Transverse colon (tissue), 4 donors: ENCODE measurements at regions not wholly inside any gene's neighbourhood (a gene's known extent, or its start where the extent isn't known, plus 50 kb on each side); places are given as distances from the start of the nearest gene placed in this dataset.
"Not testable (repeated sequence)": the region's sequence is repeated elsewhere in the genome, so short reads cannot be mapped to it uniquely, and the experiment has no call there.

Experiments used
- CTCF ChIP-seq, 5 experiments: fragments of 200-600 bp in 3 of 5; fragments of 450-650 bp in 2 of 5; sonication (generic) in 3 of 5; IDR thresholded peaks; 1 replicate in 2 of 5; 2 replicates in 3 of 5; pipeline ENCODE4 v1.5.1; 2016 to 2017; ENCODE audit warnings: antibody characterized with exemption in 5 of 5, inconsistent platforms in 3 of 5, mild to moderate bottlenecking in 2 of 5, moderate library complexity in 1 of 5
- EP300 ChIP-seq: sonication (generic); formaldehyde crosslinking; IDR thresholded peaks from one replicate; pipeline ENCODE4 v1.6.1; 2017; ENCODE audit warnings: antibody characterized with exemption, low read depth
- POLR2AphosphoS5 ChIP-seq, 3 donors: sonication (generic); formaldehyde crosslinking; IDR thresholded peaks; one replicate each; pipeline ENCODE4 v1.6.1; 2016; ENCODE audit warnings: antibody characterized with exemption in 3 of 3

DNA sequence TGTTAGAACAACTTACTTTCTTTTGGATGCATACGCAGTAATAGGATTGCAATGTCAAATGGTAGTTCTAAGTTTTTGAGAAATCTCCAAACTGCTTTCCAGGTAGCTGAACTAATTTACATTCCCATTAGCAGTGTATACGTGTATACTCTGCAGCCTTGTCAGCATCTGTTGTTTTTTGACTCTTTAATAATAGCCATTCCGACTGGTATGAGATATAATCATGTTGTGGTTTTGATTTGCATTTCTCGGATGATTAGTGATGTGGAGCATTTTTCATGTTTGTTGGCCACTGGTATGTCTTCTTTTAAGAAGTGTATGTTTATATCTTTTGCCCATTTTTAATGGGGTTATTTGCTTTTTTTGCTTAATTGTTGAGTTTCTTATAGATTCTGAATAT, 76.9 kb upstream of the HNRNPA1L2 start:
- not testable (repeated sequence) for TF ChIP-seq CTCF (IDR thresholded peaks at IDR 0.05); POLR2AphosphoS5 (IDR thresholded peaks at IDR 0.05); EP300
